ENCODE measurements at regions not wholly inside any gene's neighbourhood (a gene's known extent, or its start where the extent isn't known, plus 50 kb on each side); places are given as distances from the start of the nearest gene placed in this dataset.

DNA sequence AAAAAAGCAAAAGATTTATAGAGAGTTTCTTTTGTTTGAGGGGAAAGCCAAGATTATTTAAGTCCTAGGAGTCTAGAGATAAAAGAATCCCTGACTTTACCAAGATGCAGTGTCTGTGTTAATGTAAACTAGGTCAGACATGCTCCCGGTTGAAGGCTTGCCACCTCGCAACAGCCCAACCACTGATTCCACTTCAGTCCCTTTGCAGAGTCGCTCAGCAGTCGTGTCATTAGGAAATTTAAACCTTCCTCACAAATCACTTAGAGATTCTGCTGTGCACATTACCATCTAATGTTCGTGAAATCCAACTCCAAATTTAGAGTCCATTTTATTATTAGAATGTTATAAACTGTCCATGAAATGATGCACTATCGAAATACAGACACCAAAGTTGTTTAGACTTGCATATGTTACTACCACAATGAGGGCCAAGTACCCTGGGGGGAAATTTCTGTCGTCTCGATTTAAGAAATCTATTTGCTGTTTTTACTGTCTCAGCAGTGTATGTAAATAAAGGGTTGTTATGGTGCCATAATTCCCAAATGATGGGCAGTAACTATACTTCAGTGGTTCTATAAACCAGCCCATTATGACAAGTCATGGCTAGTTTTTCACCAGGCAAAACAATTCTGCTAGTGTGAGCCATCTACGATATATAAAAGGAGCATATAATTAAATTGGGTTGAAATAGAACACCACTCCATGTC is 101.4 kb upstream of the MTNR1B start (continued):
- TF ChIP-seq, protein P1, sequence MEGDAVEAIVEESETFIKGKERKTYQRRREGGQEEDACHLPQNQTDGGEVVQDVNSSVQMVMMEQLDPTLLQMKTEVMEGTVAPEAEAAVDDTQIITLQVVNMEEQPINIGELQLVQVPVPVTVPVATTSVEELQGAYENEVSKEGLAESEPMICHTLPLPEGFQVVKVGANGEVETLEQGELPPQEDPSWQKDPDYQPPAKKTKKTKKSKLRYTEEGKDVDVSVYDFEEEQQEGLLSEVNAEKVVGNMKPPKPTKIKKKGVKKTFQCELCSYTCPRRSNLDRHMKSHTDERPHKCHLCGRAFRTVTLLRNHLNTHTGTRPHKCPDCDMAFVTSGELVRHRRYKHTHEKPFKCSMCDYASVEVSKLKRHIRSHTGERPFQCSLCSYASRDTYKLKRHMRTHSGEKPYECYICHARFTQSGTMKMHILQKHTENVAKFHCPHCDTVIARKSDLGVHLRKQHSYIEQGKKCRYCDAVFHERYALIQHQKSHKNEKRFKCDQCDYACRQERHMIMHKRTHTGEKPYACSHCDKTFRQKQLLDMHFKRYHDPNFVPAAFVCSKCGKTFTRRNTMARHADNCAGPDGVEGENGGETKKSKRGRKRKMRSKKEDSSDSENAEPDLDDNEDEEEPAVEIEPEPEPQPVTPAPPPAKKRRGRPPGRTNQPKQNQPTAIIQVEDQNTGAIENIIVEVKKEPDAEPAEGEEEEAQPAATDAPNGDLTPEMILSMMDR (IDR thresholded peaks at IDR 0.05; ENCODE audit: low read depth, low read length, missing input control) = no peak
- TF ChIP-seq ZBTB33 (IDR thresholded peaks at IDR 0.05) = no peak
- no peak for TF ChIP-seq NR2F2 (IDR thresholded peaks at IDR 0.05)

GRCh38 chr11:92869716-92870115 is 99.7 kb upstream of the MTNR1B start:
- TF ChIP-seq JUND (IDR thresholded peaks at IDR 0.05) (no peak), SP1 (IDR thresholded peaks at IDR 0.05) (no peak), EGR1 (IDR thresholded peaks at IDR 0.05; ENCODE audit: low read depth in 2 of 2) (no peak), RAD21 (IDR thresholded peaks at IDR 0.05) (no peak), ZBTB33 (IDR thresholded peaks at IDR 0.05) (no peak), HNF4A (conservative IDR thresholded peaks at IDR 0.05) (no peak)
- TF ChIP-seq, protein P1 (IDR thresholded peaks at IDR 0.05; ENCODE audit: low read depth, low read length, missing input control) = no peak
- TF ChIP-seq, protein P2, sequence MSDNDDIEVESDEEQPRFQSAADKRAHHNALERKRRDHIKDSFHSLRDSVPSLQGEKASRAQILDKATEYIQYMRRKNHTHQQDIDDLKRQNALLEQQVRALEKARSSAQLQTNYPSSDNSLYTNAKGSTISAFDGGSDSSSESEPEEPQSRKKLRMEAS (IDR thresholded peaks at IDR 0.05) = no peak
- WGBS = 55% methylated on average over 1 of the region's 1 CpG

More at GRCh38 chr11:92869716-92870115, 99.7 kb upstream of the MTNR1B start:
- H3K4me1 ChIP-seq (ENCODE audit: control insufficient read depth in 4 of 4, insufficient read depth in 4 of 4, low read length in 3 of 4) = no peaks in the 10 kb centered on the region
- no peaks in the 10 kb centered on the region for H3K9me3 ChIP-seq (ENCODE audit: control insufficient read depth in 4 of 4, low read length in 3 of 4)
- no peak for DNase-seq (ENCODE audit: low spot score)
- H3K27me3 ChIP-seq (ENCODE audit: control insufficient read depth in 4 of 4, insufficient read depth in 4 of 4, low read length in 3 of 4) = peaks cover 0 to 5% (median 0%) of the 10 kb centered on the region in 4 donors
- no peak overlapping the region for H3K9ac ChIP-seq (ENCODE audit: low read depth in 1 of 2, low read length in 2 of 2)
- H3K27ac ChIP-seq (ENCODE audit: low read depth in 1 of 2, low read length in 2 of 2) = no peak overlapping the region
- H3K36me3 ChIP-seq (ENCODE audit: control insufficient read depth in 4 of 4, insufficient read depth in 3 of 4, low read depth in 1 of 4, low read length in 3 of 4) = no peaks in the 10 kb centered on the region
- no peak overlapping the region for H3K4me3 ChIP-seq (ENCODE audit: low read depth in 1 of 3, low read length in 3 of 3)

Measured in liver (tissue), 8 donors.